WTC11 (cell line): ENCODE measurements at regions not wholly inside any gene's neighbourhood (a gene's known extent, or its start where the extent isn't known, plus 50 kb on each side); places are given as distances from the start of the nearest gene placed in this dataset.

Experiments
- ATAC-seq: fragments of 200-7000 bp; cut with Tn5 transposase; 2 replicates; pipeline ENCODE4 v1.10.0; 2021; ENCODE audit warnings: mild to moderate bottlenecking, moderate library complexity
- CTCF ChIA-PET: fragments of 300-600 bp; sonication (Branson Sonifier 250); formaldehyde crosslinking; loops from one replicate; lab custom pipeline; 2021; ENCODE audit warnings: antibody characterized with exemption; lab: Charles Lee
- POLR2A ChIA-PET: fragments of 350-600 bp; sonication (Branson Sonifier 250); formaldehyde crosslinking; loops from one replicate; lab custom pipeline; 2021; ENCODE audit warnings: antibody characterized with exemption; lab: Charles Lee
- DNase-seq: peaks from one replicate; pipeline ENCODE4 v3.0.0; 2021; ENCODE audit warnings: low spot score
- H3K27ac Mint-ChIP-seq: 2 replicates; pipeline ENCODE4 v1.8.0; 2021; ENCODE audit warnings: mixed read lengths
- H3K27me3 Mint-ChIP-seq: 2 replicates; pipeline ENCODE4 v1.8.0; 2021; ENCODE audit warnings: low read depth, mild to moderate bottlenecking, moderate library complexity, mixed read lengths
- H3K36me3 Mint-ChIP-seq: 2 replicates; pipeline ENCODE4 v1.8.0; 2021; ENCODE audit warnings: mixed read lengths
- H3K4me1 Mint-ChIP-seq: 2 replicates; pipeline ENCODE4 v1.8.0; 2022; ENCODE audit warnings: mixed read lengths
- H3K4me3 Mint-ChIP-seq: 2 replicates; pipeline ENCODE4 v1.8.0; 2021; ENCODE audit warnings: mild to moderate bottlenecking, moderate library complexity, mixed read lengths
- H3K9me3 Mint-ChIP-seq: 2 replicates; pipeline ENCODE4 v1.8.0; 2021; ENCODE audit warnings: mixed read lengths
- ARID4B ChIP-seq: sonication (generic); formaldehyde crosslinking; IDR thresholded peaks from 2 replicates; pipeline ENCODE4 v1.8.0; 2023; ENCODE audit warnings: missing genetic modification reagents, mild to moderate bottlenecking, borderline replicate concordance
- ATF1 ChIP-seq: sonication (generic); formaldehyde crosslinking; IDR thresholded peaks from 2 replicates; pipeline ENCODE4 v1.8.1; 2023; ENCODE audit warnings: mild to moderate bottlenecking, moderate library complexity, missing genetic modification reagents
- ATF3 ChIP-seq: sonication (generic); formaldehyde crosslinking; conservative IDR thresholded peaks from 2 replicates; pipeline ENCODE4 v1.8.1; 2022; ENCODE audit warnings: mild to moderate bottlenecking, missing genetic modification reagents
- CBFB ChIP-seq: sonication (generic); formaldehyde crosslinking; IDR thresholded peaks from 2 replicates; pipeline ENCODE4 v1.8.1; 2022; ENCODE audit warnings: mild to moderate bottlenecking, low read depth, missing genetic modification reagents
- CREB1 ChIP-seq: sonication (generic); formaldehyde crosslinking; IDR thresholded peaks from 2 replicates; pipeline ENCODE4 v1.8.0; 2023; ENCODE audit warnings: mild to moderate bottlenecking, missing genetic modification reagents
- CTCF ChIP-seq: fragments of 200-600 bp; IDR thresholded peaks from 2 replicates; pipeline ENCODE4 v1.8.0; 2022; ENCODE audit warnings: antibody characterized with exemption
- ELF4 ChIP-seq: sonication (generic); formaldehyde crosslinking; IDR thresholded peaks from 2 replicates; pipeline ENCODE4 v1.8.1; 2022; ENCODE audit warnings: low read depth, mild to moderate bottlenecking, moderate library complexity, missing genetic modification reagents
- ERG ChIP-seq: fragments of 250-450 bp; sonication (Bioruptor Pico); IDR thresholded peaks from 2 replicates; pipeline ENCODE4 v1.8.0; 2021; ENCODE audit warnings: mild to moderate bottlenecking
- ESRRA ChIP-seq: sonication (generic); formaldehyde crosslinking; IDR thresholded peaks from 2 replicates; pipeline ENCODE4 v1.8.1; 2022; ENCODE audit warnings: mild to moderate bottlenecking, missing genetic modification reagents, borderline replicate concordance
- ETV6 ChIP-seq: sonication (generic); formaldehyde crosslinking; IDR thresholded peaks from 2 replicates; pipeline ENCODE4 v1.8.1; 2022; ENCODE audit warnings: mild to moderate bottlenecking, missing genetic modification reagents
- FOXK1 ChIP-seq: sonication (generic); formaldehyde crosslinking; IDR thresholded peaks from 2 replicates; pipeline ENCODE4 v1.8.0; 2022; ENCODE audit warnings: mild to moderate bottlenecking, moderate library complexity, missing genetic modification reagents
- GABPB1 ChIP-seq: sonication (generic); formaldehyde crosslinking; IDR thresholded peaks from 2 replicates; pipeline ENCODE4 v1.8.1; 2023; ENCODE audit warnings: mild to moderate bottlenecking, missing genetic modification reagents
- HMGA2 ChIP-seq: fragments of 250-450 bp; sonication (Bioruptor Pico); IDR thresholded peaks from 2 replicates; pipeline ENCODE4 v1.4.0; 2021; ENCODE audit warnings: mild to moderate bottlenecking, moderate library complexity
- MLX ChIP-seq: sonication (generic); formaldehyde crosslinking; IDR thresholded peaks from 2 replicates; pipeline ENCODE4 v1.8.1; 2023; ENCODE audit warnings: mild to moderate bottlenecking, missing genetic modification reagents, moderate library complexity
- NR1H2 ChIP-seq: sonication (generic); formaldehyde crosslinking; IDR thresholded peaks from 2 replicates; pipeline ENCODE4 v1.9.0; 2021; ENCODE audit warnings: mild to moderate bottlenecking, moderate library complexity, missing genetic modification reagents
- PREB ChIP-seq: sonication (generic); formaldehyde crosslinking; IDR thresholded peaks from 2 replicates; pipeline ENCODE4 v1.8.1; 2022; ENCODE audit warnings: mild to moderate bottlenecking, missing genetic modification reagents, moderate library complexity, borderline replicate concordance
- RELA ChIP-seq: sonication (generic); formaldehyde crosslinking; IDR thresholded peaks from 2 replicates; pipeline ENCODE4 v1.8.1; 2022; ENCODE audit warnings: missing genetic modification reagents, mild to moderate bottlenecking, borderline replicate concordance
- RORB ChIP-seq: fragments of 250-450 bp; sonication (Bioruptor Pico); IDR thresholded peaks from 2 replicates; pipeline ENCODE4 v1.9.0; 2021; ENCODE audit warnings: mild to moderate bottlenecking
- SMAD3 ChIP-seq: sonication (generic); formaldehyde crosslinking; IDR thresholded peaks from 2 replicates; pipeline ENCODE4 v1.8.0; 2022; ENCODE audit warnings: missing genetic modification reagents, mild to moderate bottlenecking, borderline replicate concordance
- SMAD4 ChIP-seq: sonication (generic); formaldehyde crosslinking; IDR thresholded peaks from 2 replicates; pipeline ENCODE4 v1.8.0; 2022; ENCODE audit warnings: mild to moderate bottlenecking, missing genetic modification reagents
- USF1 ChIP-seq: sonication (generic); formaldehyde crosslinking; IDR thresholded peaks from 2 replicates; pipeline ENCODE4 v1.8.0; 2022; ENCODE audit warnings: mild to moderate bottlenecking, missing genetic modification reagents
- ZBTB43 ChIP-seq: sonication (generic); formaldehyde crosslinking; IDR thresholded peaks from 2 replicates; pipeline ENCODE4 v1.8.1; 2023; ENCODE audit warnings: mild to moderate bottlenecking, missing genetic modification reagents
- ZNF121 ChIP-seq: sonication (generic); formaldehyde crosslinking; IDR thresholded peaks from 2 replicates; pipeline ENCODE4 v1.8.0; 2023; ENCODE audit warnings: missing genetic modification reagents
- ZNF396 ChIP-seq: fragments of 250-450 bp; sonication (Bioruptor Pico); IDR thresholded peaks from 2 replicates; pipeline ENCODE4 v1.8.0; 2021; ENCODE audit warnings: mild to moderate bottlenecking, moderate library complexity, borderline replicate concordance

- TF ChIP-seq USF1 (CRISPR knock-in tag) (no peak), ARID4B (no peak), PREB (CRISPR knock-in tag) (no peak), ESRRA (no peak), SMAD3 (CRISPR knock-in tag) (no peak), ZNF396 (CRISPR knock-in tag) (no peak), CBFB (CRISPR knock-in tag) (no peak), GABPB1 (CRISPR knock-in tag) (no peak), ZNF121 (CRISPR knock-in tag) (no peak), CTCF (no peak), ETV6 (CRISPR knock-in tag) (no peak), NR1H2 (CRISPR knock-in tag) (no peak)
Observed at GRCh38 chr11:80393210-80393609, 952.4 kb upstream of the TENM4 start (continued).

- ATAC-seq (no peak), DNase-seq (no peak)
- CTCF ChIA-PET, result no interaction called here
- Mint-ChIP-seq H3K27me3 (no peaks in the 10 kb centered on the region), H3K4me3 (no peak overlapping the region), H3K9me3 (no peaks in the 10 kb centered on the region), H3K4me1 (peaks cover 15% of the 10 kb centered on the region), H3K36me3 (no peaks in the 10 kb centered on the region), H3K27ac (no peak overlapping the region)
- POLR2A ChIA-PET, result no interaction called here
- no peak for TF ChIP-seq PREB (CRISPR knock-in tag)
- no peak for TF ChIP-seq RELA
- no peak for TF ChIP-seq CREB1 (CRISPR knock-in tag)
- TF ChIP-seq FOXK1 (CRISPR knock-in tag), result no peak
- no peak for TF ChIP-seq HMGA2
- TF ChIP-seq ELF4 (CRISPR knock-in tag), result no peak
- TF ChIP-seq ATF1 (CRISPR knock-in tag), result no peak
- no peak for TF ChIP-seq ERG (CRISPR knock-in tag)
- no peak for TF ChIP-seq ZBTB43 (CRISPR knock-in tag)
- TF ChIP-seq MLX, result no peak
- no peak for TF ChIP-seq SMAD4
- TF ChIP-seq RORB (CRISPR knock-in tag), result no peak
- no peak for TF ChIP-seq ATF3 (CRISPR knock-in tag)
Observed at GRCh38 chr11:80390505-80390904, 949.7 kb upstream of the TENM4 start.
